Testis (tissue), 2 donors: ENCODE measurements at regions not wholly inside any gene's neighbourhood (a gene's known extent, or its start where the extent isn't known, plus 50 kb on each side); places are given as distances from the start of the nearest gene placed in this dataset.
"Not testable (repeated sequence)": the region's sequence is repeated elsewhere in the genome, so short reads cannot be mapped to it uniquely, and the experiment has no call there.

ENCODE experiments used
- DNase-seq: peaks from one replicate; pipeline ENCODE4 v3.0.0-alpha.2; 2019
- H3K27ac ChIP-seq, 2 donors: fragments of 200-600 bp; sonication (generic); one replicate each; pipeline ENCODE4 v1.5.1; 2019
- H3K27me3 ChIP-seq: fragments of 200-600 bp; sonication (generic); one replicate; pipeline ENCODE4 v1.5.1; 2019
- H3K36me3 ChIP-seq: fragments of 200-600 bp; sonication (generic); one replicate; pipeline ENCODE4 v1.5.1; 2017; ENCODE audit warnings: low read depth; ENCODE audit errors: missing control alignments
- H3K4me1 ChIP-seq: fragments of 200-600 bp; sonication (generic); one replicate; pipeline ENCODE4 v1.5.1; 2019
- H3K4me3 ChIP-seq, 2 donors: fragments of 200-600 bp; sonication (generic); one replicate each; pipeline ENCODE4 v1.5.1; 2017 to 2019
- H3K9me3 ChIP-seq: fragments of 200-600 bp; sonication (generic); one replicate; pipeline ENCODE4 v1.5.1; 2017
- POLR2A ChIP-seq: fragments of 450-650 bp; IDR thresholded peaks from one replicate; pipeline ENCODE4 v1.6.1; 2017; ENCODE audit warnings: antibody characterized with exemption, mild to moderate bottlenecking, moderate library complexity
- WGBS, 2 donors: methylation state at CpG; one replicate each; pipeline ENCODE4 v1.1.5; 2018; 5-methylcytosine and 5-hydroxymethylcytosine counted together
- intact Hi-C: fragments of 100-400 bp; cut with DNase I; formaldehyde crosslinking; loops from one replicate; pipeline ENCODE4 v1.15.1; 2023; ENCODE audit warnings: low total_unique reads
- TF ChIP-seq, protein P1 (sequence below), 3 experiments: fragments of 450-650 bp in 2 of 3; fragments of 200-600 bp in 1 of 3; sonication (generic) in 1 of 3; IDR thresholded peaks; one replicate each; pipeline ENCODE4 v1.5.1; 2016 to 2019; ENCODE audit warnings: antibody characterized with exemption in 3 of 3, mild to moderate bottlenecking in 2 of 3, moderate library complexity in 1 of 3

DNA sequence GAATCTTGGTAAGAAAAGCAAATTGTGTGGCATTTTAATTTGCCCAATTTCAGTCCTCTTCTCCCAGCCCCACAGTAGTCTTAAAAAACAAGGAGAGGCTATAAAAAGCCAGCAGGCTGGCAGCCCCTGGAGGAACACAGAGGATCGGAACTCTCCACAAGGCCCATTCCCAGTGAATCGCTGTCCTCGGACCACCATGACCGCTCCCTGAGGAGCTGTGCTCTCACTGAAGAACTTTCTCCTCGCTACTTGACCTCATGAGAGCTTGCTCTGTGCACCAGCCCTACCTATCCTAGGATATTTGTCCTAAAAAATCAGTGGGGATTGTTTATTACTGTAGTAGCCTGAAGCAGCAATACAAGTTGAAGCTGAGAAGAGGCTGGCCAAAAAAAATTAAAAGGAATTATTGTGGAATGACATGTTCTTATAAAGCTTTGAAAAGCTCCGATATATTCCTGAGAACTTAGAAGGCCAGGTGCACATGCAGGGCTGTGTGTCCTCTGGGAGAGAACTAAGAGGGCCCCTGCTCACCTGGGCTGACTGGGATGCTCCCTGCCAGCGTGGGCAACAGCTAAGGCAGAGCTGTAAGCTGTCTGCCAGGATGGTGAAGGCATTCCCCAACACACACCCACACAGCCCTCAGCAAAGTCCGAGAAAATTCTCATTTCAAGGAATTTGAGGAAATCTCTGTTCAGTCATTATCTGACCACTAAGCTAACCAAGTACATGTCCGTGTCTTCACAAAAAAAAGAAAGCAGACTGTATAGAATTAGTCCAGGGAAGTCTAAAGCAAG lies 148.8 kb upstream of the SFSWAP start:
- Histone ChIP-seq H3K9me3 (no peaks in the 10 kb centered on the region), H3K4me3 (no peak overlapping the region), H3K27me3 (no peaks in the 10 kb centered on the region), H3K36me3 (no peaks in the 10 kb centered on the region), H3K4me1 (no peaks in the 10 kb centered on the region), H3K27ac (no peak overlapping the region)
- no peak for DNase-seq
- TF ChIP-seq, protein P1, sequence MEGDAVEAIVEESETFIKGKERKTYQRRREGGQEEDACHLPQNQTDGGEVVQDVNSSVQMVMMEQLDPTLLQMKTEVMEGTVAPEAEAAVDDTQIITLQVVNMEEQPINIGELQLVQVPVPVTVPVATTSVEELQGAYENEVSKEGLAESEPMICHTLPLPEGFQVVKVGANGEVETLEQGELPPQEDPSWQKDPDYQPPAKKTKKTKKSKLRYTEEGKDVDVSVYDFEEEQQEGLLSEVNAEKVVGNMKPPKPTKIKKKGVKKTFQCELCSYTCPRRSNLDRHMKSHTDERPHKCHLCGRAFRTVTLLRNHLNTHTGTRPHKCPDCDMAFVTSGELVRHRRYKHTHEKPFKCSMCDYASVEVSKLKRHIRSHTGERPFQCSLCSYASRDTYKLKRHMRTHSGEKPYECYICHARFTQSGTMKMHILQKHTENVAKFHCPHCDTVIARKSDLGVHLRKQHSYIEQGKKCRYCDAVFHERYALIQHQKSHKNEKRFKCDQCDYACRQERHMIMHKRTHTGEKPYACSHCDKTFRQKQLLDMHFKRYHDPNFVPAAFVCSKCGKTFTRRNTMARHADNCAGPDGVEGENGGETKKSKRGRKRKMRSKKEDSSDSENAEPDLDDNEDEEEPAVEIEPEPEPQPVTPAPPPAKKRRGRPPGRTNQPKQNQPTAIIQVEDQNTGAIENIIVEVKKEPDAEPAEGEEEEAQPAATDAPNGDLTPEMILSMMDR (IDR thresholded peaks at IDR 0.05): no peak
- TF ChIP-seq POLR2A: no peak
- WGBS, 2 donors: 77 to 79% methylated on average over 9 of the region's 9 CpGs
- intact Hi-C loops: no loop called here

DNA sequence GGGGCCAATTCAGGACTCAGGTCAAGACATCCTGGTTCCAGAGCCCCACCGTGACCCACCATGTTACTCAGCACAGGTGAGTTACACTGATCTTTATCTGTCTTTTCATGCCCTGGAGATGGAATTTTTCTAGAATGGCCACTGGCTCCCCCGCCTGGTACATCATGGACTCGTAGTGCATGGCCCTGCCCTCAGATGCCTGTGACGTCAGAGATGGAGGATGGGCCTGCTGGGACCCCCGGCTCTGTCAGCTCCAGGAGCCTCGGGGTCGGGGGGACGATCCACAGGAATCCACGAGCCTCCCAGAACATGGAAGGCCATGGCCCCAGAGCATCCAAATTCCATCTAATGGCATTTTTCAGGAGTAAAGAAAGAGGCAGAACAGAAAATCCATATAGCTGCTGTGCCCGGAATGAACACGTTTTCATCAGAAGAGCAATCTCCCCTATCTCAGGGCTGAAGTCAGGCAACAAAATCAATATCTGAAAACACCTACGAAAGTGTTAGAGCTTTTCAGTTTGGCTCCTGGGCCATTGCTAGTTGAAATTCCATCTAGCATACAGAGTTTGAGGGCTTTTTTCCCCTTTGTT lies 146.7 kb upstream of the SFSWAP start:
- 70 to 73% methylated on average over 6 to 11 of the region's 12 CpGs for WGBS, 2 donors
- H3K27me3 ChIP-seq, intact Hi-C loops, H3K4me3 ChIP-seq, H3K27ac ChIP-seq, H3K9me3 ChIP-seq, H3K36me3 ChIP-seq, DNase-seq, H3K4me1 ChIP-seq: not testable (repeated sequence)

DNA sequence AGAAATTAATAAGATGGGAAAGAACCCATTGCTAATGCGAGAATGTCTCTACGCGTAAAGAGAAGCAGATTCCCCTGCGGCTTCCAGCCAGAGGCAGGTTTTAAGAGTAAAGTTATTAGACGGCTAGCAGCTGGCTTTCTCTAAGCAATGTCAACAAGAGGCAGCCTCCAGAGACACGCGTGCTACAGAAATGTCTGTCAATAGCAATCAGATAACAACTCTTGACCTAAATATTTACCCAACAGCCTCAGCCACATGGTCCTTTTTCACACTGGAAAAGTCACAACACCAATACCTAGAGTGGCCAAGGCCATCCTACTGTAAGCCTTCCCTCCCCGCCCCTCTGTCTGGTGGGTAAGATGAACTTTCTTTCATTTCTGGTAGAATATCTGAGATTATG lies 146.0 kb upstream of the SFSWAP start:
- intact Hi-C loops: no loop called here
- TF ChIP-seq, protein P1 (IDR thresholded peaks at IDR 0.05): no peak
- TF ChIP-seq POLR2A: no peak
- H3K27me3 ChIP-seq: no peaks in the 10 kb centered on the region

DNA sequence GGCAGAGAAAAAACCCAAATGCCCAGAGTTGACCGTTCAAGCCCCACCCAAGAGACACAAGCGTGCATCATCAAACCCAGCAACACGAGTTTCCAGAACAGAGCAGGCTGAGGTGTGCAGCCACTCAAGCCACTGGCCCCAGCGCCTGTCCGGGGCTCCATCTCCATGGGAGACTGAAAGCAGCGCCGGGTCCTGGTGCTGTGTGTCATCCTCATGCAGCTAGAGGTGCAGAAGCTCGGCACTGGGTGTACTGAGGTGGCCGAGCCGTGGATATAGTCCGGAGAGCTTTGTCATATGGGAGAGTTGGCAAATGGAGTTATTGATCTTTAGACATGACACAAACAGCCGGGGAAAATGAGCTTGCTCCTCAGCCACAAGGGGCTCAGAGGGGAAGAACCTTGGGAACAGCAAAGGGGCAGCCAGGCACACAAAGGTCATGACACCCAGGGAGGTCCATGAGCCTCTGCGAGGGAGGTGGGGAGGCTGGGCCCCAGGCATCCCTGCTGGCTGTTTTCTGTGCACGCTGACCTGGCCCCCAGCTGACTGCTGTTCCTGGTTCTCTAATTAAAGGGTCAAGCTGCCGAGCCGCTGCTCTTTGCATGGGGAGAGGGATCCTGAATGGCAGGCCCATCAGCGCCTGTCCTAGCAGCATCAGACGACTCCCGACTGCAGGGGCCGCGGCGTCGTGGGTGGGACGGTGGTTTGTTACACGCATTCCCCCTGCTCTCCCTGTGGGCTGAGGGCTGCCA lies 145.4 kb upstream of the SFSWAP start:
- intact Hi-C loops: no loop called here
- TF ChIP-seq POLR2A: no peak
- no peaks in the 10 kb centered on the region for H3K9me3 ChIP-seq
- no peak overlapping the region for H3K4me3 ChIP-seq
- no peaks in the 10 kb centered on the region for H3K4me1 ChIP-seq
- no peak for DNase-seq
- no peaks in the 10 kb centered on the region for H3K36me3 ChIP-seq
- H3K27me3 ChIP-seq: no peaks in the 10 kb centered on the region
- H3K27ac ChIP-seq: no peak overlapping the region
- WGBS, 2 donors: 70 to 76% methylated on average over 18 to 25 of the region's 25 CpGs

More for the DNA sequence above, 146.0 kb upstream of the SFSWAP start:
- Histone ChIP-seq H3K36me3 (no peaks in the 10 kb centered on the region), H3K4me3 (no peak overlapping the region), H3K4me1 (no peaks in the 10 kb centered on the region), H3K27ac (no peak overlapping the region), H3K9me3 (no peaks in the 10 kb centered on the region)
- 77 to 88% methylated on average over 8 of the region's 8 CpGs for WGBS, 2 donors
- no peak for DNase-seq

DNA sequence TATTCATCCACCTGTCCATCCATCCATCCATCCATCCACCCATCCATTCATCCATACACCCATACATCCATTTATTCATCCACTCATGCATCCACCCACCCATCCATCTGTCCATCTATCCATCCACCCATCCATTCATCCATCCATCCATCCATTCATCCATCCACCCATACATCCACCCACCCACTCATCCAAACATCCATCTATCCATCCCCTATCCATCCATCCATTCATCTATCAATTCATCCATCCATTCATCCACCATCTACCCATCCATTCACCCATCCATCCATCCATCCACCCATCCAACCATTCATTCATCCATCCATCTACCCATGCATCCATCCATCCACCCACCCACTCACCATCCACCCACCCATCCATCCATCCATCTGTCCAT lies 142.6 kb upstream of the SFSWAP start:
- Histone ChIP-seq H3K4me3 (no peak overlapping the region), H3K9me3 (no peaks in the 10 kb centered on the region), H3K4me1 (no peaks in the 10 kb centered on the region), H3K27me3 (no peaks in the 10 kb centered on the region), H3K36me3 (no peaks in the 10 kb centered on the region), H3K27ac (no peak overlapping the region)
- intact Hi-C loops: no loop called here
- no peak for DNase-seq
- TF ChIP-seq, protein P1 (IDR thresholded peaks at IDR 0.05): no peak
- no peak for TF ChIP-seq POLR2A
